AML-193 (cell line): ENCODE measurements at regions not wholly inside any gene's neighbourhood (a gene's known extent, or its start where the extent isn't known, plus 50 kb on each side); places are given as distances from the start of the nearest gene placed in this dataset.

Experiments
- DNase-seq, 2 experiments: peaks; one replicate each; lab custom pipeline; 2025; lab: John Stamatoyannopoulos, UW

DNA sequence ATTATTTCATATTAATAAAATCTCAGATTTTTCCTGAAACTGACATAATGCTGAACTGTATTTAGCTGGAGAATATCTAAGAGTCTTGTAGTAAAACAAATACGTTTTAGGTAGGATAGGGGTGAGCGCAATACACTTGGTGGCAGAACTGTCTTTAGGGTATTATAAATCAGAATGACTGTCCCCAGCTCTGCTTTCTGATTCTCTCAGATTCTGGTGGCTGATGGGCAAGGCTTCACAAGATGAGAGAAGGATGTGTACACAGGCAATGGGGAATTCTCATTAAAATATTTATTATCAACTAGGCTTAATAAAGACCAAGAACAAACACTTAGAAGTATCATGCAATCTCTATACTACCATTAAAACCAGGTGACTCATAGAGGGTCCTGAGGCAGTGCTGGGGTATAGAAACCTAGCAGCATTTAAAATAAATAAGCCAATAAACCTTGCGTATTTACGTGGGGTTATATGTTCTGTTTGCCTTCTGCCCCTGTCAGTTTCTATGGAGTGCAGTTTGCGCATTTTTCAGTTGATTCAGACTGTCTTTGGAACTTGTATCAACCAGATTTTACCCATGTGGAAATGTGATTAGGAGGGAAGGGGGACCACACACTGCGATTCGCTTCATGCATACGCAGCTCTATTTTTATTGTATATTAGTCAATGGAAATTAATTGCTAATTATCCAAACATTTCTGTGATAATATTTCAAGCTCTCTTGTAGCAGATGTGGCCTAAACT is 1150.7 kb upstream of the WWC1 start:
- no peak for DNase-seq

DNA sequence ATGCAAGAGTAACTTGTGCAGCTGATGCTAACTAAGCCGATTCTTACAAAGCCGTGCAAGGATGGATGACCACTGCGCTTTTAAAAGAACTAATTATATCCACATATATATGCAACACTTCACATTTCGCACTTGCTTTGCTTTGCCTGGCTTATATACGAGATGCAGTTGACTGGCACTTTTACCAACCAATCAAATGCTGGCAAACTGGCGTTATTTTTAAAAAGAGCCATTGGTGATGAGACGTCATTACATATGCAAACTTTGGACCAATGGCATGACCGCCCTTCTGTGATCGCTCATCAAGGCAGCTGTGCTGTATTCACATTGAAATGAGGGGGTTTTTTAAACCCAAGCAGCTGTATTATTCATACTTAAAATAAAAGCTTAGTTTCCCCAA is 1147.7 kb upstream of the WWC1 start:
- no peak for DNase-seq

DNA sequence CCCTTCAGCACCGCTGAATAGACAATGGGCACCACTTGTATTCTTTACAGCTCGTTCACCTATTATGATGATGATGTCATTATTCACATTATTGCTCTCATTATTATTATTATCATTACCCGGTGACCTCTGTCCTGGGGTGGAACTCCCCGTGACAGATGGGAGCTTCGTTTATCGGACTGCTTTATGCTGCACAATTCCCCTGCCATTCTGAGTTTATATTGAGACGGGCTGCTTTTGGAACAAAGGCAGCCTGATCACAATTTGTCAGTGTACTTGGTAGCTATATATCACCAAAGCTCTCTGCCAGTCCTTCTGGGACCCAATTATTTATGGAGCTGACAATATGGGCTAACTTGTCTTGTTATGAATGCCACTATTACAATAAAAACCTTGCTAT is 1145.6 kb upstream of the WWC1 start:
- DNase-seq: no peak

DNA sequence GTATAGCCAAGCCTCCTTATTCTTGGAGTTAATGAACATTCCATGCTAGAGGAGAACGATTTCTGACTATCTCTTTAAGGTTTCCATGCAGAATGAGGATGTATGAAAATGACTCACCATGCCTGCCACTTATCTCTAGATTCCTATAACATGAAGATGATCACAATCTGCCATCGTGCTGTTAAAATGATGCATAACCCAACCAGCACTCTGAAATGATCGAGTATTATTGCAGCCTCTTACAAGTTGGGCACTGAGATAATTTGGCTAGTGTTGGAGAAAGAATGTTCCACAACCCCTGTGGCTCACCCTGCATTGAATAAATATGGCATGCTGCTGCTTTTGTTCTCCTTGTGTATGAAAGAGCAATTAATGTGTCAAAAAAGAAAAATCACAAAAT is 1143.6 kb upstream of the WWC1 start:
- no peak for DNase-seq

DNA sequence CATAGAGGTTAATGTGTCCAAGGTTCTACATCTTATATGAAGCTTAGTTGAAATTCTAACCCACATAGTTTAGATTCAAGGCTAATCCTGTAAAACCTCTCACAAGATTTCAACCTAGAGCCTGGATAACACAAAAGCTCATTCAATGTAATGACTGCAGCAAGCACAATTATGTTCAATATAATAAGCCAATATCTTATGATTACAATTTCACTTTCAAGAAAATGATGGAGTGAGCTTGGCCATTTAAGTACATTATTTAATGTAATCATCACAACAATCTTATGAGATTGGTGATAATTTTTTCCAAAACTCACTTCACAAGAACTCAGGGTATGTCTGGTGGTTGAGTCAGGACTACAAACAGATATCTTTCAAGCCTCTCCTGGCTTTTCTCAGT is 1140.8 kb upstream of the WWC1 start:
- DNase-seq: no peak

DNA sequence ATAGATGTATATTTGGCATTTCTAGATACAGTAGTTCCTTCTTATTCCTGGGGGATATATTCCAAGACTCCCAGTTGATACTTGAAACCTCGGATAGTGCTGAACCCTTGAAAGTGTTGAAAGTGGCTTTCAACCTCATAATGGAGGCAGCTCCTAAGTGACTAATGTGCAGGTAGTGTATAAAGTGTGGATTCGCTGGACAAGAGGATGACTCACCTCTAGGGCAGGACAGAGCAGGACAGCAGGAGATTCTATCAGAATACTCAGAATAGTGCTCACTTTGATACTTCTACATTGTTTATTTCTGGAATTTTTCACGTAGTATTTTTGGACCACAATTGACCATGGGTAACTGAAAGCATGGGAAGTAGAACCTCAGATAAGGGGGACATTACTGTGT is 1138.9 kb upstream of the WWC1 start:
- DNase-seq: no peak

DNA sequence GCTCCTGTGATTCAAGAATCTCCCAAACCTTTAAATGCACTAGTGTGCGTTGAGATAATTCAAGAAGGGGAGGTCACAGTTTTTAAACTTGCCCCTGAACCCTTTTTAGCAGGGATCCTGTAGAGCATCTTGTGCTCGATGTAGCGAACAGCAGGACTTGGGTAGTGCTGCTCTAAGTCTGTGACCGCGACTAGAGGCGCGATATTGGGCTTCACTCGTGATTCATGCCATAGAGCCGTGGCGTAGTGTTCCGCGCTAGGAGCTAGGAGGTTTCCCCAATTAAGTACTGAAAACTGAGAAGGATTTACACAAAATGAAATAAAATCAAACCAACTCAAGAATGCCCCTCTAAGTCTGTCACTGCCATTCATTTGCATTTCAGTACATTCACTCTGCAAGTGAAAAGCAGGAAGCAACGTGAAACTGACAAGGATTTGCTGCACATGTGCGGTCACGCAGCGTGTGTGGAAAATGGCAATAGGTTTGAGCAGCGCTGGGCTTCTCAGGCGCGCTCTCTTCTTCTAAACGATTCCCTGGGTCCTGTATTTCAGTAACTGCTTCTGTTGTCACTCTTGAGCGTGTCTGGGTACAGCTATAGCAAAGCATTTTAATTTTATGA is 1135.9 kb upstream of the WWC1 start:
- DNase-seq: no peak

GRCh38 chr5:167156446-167156845 is 1135.0 kb upstream of the WWC1 start:
- DNase-seq: no peak

GRCh38 chr5:167158588-167158987 is 1132.9 kb upstream of the WWC1 start:
- DNase-seq: no peak

- no peak for DNase-seq
Measured at GRCh38 chr5:167160388-167160787, 1131.1 kb upstream of the WWC1 start.

DNA sequence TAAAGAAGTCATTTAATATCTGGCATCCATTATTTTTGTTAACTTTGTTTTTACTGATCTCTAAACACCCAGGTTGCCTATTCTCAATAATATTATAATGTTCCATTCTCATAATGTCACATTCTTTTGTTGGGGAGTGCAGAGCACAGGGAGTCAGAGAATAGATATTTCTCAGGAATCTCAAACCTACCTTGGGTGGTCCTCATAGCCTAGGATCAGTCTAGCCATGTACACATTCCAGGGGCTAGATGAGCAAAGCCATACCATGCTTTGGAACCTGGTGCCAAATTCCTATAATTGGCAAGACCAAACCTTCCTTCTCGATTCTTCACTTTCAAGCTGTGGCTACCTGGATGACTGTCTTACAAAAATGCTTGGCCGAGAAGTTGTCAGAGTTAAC is 1124.7 kb upstream of the WWC1 start:
- no peak for DNase-seq

- no peak for DNase-seq
Measured at GRCh38 chr5:167167191-167167795, 1124.2 kb upstream of the WWC1 start.

DNA sequence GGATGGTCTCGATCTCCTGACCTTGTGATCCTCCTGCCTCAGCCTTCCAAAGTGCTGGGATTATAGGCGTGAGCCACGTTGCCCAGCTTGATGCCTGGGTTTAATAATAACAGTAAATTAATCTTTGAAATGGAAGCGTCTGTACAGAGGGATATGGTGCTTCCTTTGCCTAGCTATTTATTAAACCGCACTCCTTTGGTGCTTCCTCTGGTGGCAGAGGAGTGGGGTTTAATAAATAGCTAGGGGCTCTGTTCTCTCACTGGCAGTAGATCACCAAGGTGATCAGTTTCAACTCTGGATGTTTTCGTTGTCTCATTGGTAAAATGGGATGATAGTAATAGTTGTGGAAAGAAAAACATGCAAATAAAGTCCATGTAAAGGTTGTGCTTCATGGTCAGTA is 1122.5 kb upstream of the WWC1 start:
- DNase-seq: no peak

DNA sequence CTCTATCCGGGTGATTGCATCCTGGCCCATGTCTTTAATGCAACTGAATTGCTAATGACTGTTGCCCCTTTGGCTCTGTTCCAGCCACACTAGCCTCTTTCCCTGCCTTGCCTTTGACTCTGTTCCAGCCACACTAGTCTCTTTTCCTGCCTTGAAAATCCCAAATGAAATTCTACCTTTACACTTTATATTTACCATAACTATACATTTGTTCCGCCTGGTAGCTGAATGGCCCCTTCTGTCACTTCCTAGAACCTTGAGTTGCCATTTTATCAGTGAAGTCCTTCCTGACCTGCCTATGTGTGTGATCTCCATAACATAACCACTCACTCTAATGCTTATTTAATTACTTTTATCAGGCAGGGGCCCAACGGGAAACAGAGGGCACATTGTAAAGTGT is 1120.4 kb upstream of the WWC1 start:
- DNase-seq: no peak

GRCh38 chr5:167177736-167178135 is 1113.7 kb upstream of the WWC1 start:
- no peak for DNase-seq

GRCh38 chr5:167180906-167181305 is 1110.5 kb upstream of the WWC1 start:
- DNase-seq: no peak

DNA sequence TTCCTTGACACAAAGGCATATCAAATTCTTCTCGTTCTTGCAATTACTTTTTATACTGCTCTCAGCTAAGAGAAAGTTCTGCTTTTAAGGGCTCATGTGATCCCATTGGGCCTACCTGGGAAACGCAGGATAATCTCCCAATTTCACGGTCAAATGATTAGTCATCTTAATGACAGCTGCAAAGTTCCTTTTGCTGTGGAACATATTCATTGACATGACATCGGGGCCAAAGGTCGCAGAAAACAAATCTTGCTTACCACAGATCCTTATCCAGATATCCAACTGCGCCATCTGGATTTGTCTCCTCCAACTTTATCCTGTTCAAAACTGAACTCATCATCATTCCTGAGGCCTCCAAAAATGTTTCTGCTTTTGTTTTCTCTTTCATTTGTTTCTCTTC is 1085.6 kb upstream of the WWC1 start:
- no peak for DNase-seq

- DNase-seq: no peak
Measured at GRCh38 chr5:167207081-167207480, 1084.4 kb upstream of the WWC1 start.

DNA sequence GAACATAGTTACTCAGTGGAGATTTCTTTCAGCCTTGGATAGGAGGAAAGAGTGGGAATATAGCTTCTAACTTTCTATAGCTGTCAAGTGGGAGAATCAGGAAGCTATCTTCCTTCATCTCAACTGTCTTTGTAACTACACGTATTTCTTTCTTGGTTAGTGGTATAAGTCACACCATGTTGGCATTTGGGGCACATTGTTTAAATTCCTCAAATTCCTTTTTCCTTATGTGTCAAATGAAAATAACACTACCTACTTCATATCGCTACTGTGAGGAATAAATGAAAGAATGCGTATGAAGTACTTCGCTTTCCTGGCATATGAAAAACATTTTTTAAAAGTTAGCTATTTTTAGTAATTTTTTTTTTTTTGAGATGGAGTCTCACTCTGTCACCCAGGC is 1082.5 kb upstream of the WWC1 start:
- DNase-seq: no peak

DNA sequence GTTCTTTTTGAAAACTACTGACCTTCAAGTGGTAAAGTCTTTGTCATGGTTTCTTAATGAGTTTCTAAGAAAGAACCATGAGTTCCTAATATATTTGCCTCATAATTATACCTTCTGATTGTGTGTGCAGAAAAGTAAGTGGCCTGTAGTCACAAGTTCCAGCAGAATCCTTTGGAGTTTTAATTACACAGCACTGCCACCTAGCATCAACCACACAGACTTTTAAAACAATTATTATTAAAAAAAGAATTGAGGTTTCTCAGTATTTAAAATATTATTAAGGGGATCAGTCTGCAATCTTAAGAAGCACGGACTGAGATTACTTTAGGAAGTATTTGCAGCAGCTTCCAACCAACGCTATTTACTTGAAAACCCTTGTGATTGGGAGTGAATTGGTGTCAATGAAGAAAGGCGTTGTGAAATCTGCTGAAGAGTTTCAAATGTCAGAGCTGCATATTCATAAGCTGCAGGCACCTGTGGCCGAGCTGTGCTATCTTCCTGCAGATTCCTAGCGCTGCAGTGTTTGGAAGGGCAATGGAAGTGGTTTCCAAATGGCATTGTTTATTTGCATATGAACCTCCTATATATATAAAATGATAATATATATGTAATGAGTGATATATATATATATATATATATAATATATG is 1074.2 kb upstream of the WWC1 start:
- DNase-seq: no peak

- no peak for DNase-seq
Measured at GRCh38 chr5:167219298-167219697, 1072.1 kb upstream of the WWC1 start.

DNA sequence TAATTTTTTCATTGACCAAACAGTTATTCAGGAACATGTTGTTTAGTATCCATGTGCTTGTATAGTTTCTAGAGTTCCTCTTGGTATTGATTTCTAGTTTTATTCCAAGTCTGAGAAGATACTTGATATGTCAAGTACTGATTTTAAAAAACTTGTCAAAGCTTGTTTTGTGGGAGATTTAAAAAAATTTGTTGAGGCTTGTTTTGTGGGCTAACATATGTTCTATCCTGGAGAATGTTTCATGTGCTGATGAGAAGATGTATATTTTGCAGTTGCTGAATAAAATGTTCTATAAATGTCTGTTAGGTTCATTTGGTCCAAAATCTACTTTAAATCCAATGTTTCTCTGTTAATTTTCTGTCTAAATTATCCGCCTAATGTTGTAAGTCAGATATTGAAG is 1065.1 kb upstream of the WWC1 start:
- no peak for DNase-seq

GRCh38 chr5:167228134-167228533 is 1063.3 kb upstream of the WWC1 start:
- no peak for DNase-seq
